ENCODE measurements at regions not wholly inside any gene's neighbourhood (a gene's known extent, or its start where the extent isn't known, plus 50 kb on each side); places are given as distances from the start of the nearest gene placed in this dataset.

- H4K20me1 ChIP-seq (ENCODE audit: insufficient read depth), result no peaks in the 10 kb centered on the region
- no peak for DNase-seq
- H3K4me3 ChIP-seq, result no peak overlapping the region
- H3K79me2 ChIP-seq (ENCODE audit: low read depth), result no peaks in the 10 kb centered on the region
- H3K9me3 ChIP-seq (ENCODE audit: insufficient read depth, low read depth), result no peaks in the 10 kb centered on the region; the same call in 1 of the 2 replicates
- no peaks in the 10 kb centered on the region for H3K36me3 ChIP-seq (ENCODE audit: low read depth)
- no peaks in the 10 kb centered on the region for H3F3A ChIP-seq (ENCODE audit: insufficient read depth, low read depth)
- intact Hi-C loops (cut with micrococcal nuclease; ENCODE audit: unreplicated experiment), result no loop called here
- H3K27ac ChIP-seq, result no peak overlapping the region
- no peaks in the 10 kb centered on the region for H3K4me1 ChIP-seq (replicated peaks; ENCODE audit: insufficient read depth)
- no peaks in the 10 kb centered on the region for H3K27me3 ChIP-seq (ENCODE audit: insufficient read depth, low read depth)
- no peak overlapping the region for H3K4me2 ChIP-seq
- no peaks in the 10 kb centered on the region; the same call in 1 of the 2 replicates for H3K9me2 ChIP-seq (ENCODE audit: insufficient read depth)
- H2AFZ ChIP-seq, result no peak overlapping the region
- POLR2A ChIA-PET (ENCODE audit: unreplicated experiment), result no interaction called here
- CTCF ChIA-PET, result no interaction called here
- TF ChIP-seq, protein P1, sequence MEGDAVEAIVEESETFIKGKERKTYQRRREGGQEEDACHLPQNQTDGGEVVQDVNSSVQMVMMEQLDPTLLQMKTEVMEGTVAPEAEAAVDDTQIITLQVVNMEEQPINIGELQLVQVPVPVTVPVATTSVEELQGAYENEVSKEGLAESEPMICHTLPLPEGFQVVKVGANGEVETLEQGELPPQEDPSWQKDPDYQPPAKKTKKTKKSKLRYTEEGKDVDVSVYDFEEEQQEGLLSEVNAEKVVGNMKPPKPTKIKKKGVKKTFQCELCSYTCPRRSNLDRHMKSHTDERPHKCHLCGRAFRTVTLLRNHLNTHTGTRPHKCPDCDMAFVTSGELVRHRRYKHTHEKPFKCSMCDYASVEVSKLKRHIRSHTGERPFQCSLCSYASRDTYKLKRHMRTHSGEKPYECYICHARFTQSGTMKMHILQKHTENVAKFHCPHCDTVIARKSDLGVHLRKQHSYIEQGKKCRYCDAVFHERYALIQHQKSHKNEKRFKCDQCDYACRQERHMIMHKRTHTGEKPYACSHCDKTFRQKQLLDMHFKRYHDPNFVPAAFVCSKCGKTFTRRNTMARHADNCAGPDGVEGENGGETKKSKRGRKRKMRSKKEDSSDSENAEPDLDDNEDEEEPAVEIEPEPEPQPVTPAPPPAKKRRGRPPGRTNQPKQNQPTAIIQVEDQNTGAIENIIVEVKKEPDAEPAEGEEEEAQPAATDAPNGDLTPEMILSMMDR (conservative IDR thresholded peaks at IDR 0.05), result no peak
- TF ChIP-seq EZH2 (IDR thresholded peaks at IDR 0.05; ENCODE audit: low read depth), result no peak
- BruUV-seq (replicated peaks), result no TSS peak
Measured at GRCh38 chr13:75929076-75929475, 292.9 kb downstream of the LMO7 start.

DNA sequence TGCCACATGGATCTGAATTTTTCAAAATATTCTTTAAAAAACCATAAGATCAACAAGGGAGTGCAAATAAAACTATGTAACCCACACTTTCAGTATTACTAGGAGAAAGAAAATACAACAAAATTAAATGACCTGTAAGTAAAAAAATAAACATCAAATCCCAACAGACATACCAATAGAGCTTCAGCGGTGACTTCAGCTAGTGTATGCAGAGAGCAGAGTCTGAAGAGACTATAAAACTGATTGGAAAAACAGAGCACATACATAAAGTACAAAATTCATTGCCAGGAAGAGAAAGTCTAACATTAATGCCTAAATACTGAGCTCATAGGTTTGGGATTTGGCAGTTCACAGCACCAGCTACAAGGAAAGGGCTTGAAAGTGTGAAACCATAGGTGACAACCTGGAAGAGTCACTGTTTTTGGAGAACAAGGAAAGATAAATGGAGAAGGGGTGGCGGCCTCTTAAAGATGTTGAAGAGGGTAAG, 291.1 kb downstream of the LMO7 start:
- BruUV-seq (replicated peaks), result no TSS peak
- no peaks in the 10 kb centered on the region for H3K4me1 ChIP-seq (replicated peaks; ENCODE audit: insufficient read depth)

DNA sequence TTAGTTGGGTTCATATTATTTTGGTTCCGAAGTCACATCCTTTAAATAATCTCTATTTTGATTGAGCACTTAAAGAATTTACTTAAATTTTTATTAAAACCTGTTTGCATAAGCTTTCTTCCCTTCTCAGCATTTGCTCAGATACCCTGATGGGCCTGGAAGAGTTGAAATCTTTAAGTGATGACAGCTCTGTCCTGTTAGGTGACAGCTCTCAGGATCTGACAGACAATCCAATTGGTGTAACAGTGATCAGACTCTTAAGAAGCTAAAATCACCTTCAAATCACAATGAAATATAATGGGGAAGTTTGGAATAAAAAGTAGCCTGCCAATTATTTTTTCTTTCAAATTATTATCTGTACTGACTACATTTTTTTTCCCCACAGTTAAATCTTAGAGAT, 284.4 kb downstream of the LMO7 start:
- POLR2A ChIA-PET (ENCODE audit: unreplicated experiment), result no interaction called here
- DNase-seq, result no peak
- CTCF ChIA-PET, result no interaction called here

More for the DNA sequence above, 291.1 kb downstream of the LMO7 start:
- Histone ChIP-seq H3K79me2 (ENCODE audit: low read depth) (no peaks in the 10 kb centered on the region), H3K4me2 (no peak overlapping the region), H3K9me2 (ENCODE audit: insufficient read depth) (no peaks in the 10 kb centered on the region; the same call in none of the 2 replicates), H3K27me3 (ENCODE audit: insufficient read depth, low read depth) (no peaks in the 10 kb centered on the region), H3K36me3 (ENCODE audit: low read depth) (no peaks in the 10 kb centered on the region), H3K27ac (no peak overlapping the region), H3K4me3 (no peak overlapping the region), H3F3A (ENCODE audit: insufficient read depth, low read depth) (no peaks in the 10 kb centered on the region), H4K20me1 (ENCODE audit: insufficient read depth) (no peaks in the 10 kb centered on the region), H2AFZ (no peak overlapping the region), H3K9me3 (ENCODE audit: insufficient read depth, low read depth) (no peaks in the 10 kb centered on the region; the same call in none of the 2 replicates)
- TF ChIP-seq EZH2 (IDR thresholded peaks at IDR 0.05; ENCODE audit: low read depth), result no peak
- TF ChIP-seq, protein P1 (conservative IDR thresholded peaks at IDR 0.05), result no peak
- intact Hi-C loops (cut with micrococcal nuclease; ENCODE audit: unreplicated experiment), result no loop called here
- CTCF ChIA-PET, result no interaction called here
- no peak for DNase-seq
- POLR2A ChIA-PET (ENCODE audit: unreplicated experiment), result no interaction called here

More for the DNA sequence above, 284.4 kb downstream of the LMO7 start:
- Histone ChIP-seq H3K4me2 (no peak overlapping the region), H3F3A (ENCODE audit: insufficient read depth, low read depth) (no peaks in the 10 kb centered on the region), H3K4me1 (replicated peaks; ENCODE audit: insufficient read depth) (no peaks in the 10 kb centered on the region), H3K79me2 (ENCODE audit: low read depth) (no peaks in the 10 kb centered on the region), H3K27ac (no peak overlapping the region), H3K9me2 (ENCODE audit: insufficient read depth) (no peaks in the 10 kb centered on the region; the same call in 1 of the 2 replicates), H2AFZ (no peak overlapping the region), H3K36me3 (ENCODE audit: low read depth) (no peaks in the 10 kb centered on the region), H4K20me1 (ENCODE audit: insufficient read depth) (no peaks in the 10 kb centered on the region), H3K27me3 (ENCODE audit: insufficient read depth, low read depth) (no peaks in the 10 kb centered on the region), H3K4me3 (no peak overlapping the region), H3K9me3 (ENCODE audit: insufficient read depth, low read depth) (no peaks in the 10 kb centered on the region; the same call in 1 of the 2 replicates)
- no TSS peak for BruUV-seq (replicated peaks)
- TF ChIP-seq, protein P1 (conservative IDR thresholded peaks at IDR 0.05), result no peak
- TF ChIP-seq EZH2 (IDR thresholded peaks at IDR 0.05; ENCODE audit: low read depth), result no peak
- intact Hi-C loops (cut with micrococcal nuclease; ENCODE audit: unreplicated experiment), result no loop called here
